ENCODE measurements at regions not wholly inside any gene's neighbourhood (a gene's known extent, or its start where the extent isn't known, plus 50 kb on each side); places are given as distances from the start of the nearest gene placed in this dataset.

DNA sequence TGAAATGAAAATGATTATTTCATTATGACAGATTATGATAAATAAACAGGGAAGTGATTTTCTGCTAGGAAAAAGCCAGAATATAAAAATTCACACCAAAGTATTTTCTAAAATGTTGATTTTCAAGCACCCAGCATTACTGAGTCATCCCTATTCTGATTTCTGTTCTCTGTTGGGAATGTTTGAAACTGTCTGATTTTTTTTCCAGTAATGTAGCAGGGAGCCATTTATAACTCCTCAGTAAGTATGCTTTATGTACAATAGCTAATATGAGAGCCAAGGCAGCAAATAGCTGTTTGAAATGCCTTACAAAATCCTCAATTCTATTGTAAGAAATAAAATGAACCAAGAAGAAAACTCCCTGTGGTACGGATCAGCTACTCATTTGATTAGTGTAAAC, 471.7 kb upstream of the TYRP1 start:
- H3K9me3 ChIP-seq, result no peaks in the 10 kb centered on the region
- H3K4me1 ChIP-seq, result no peaks in the 10 kb centered on the region
- DNase-seq (ENCODE audit: low read depth in 1 of 2, low spot score in 1 of 2), result no peak
- POLR2A ChIA-PET, result interaction anchor here (0.7 kb wide), 1 partner anchor 62 kb away, joined by 4 read pairs; no protein-coding TSS in a partner anchor
- 0% methylated on average over 1 of the region's 1 CpG for WGBS (ENCODE audit: missing lambda C conversion rate)
- no peak for ATAC-seq
- TF ChIP-seq CHD4 (IDR thresholded peaks at IDR 0.05; ENCODE audit: borderline replicate concordance) (no peak), JUNB (IDR thresholded peaks at IDR 0.05) (no peak), FOSB (CRISPR knock-in tag; IDR thresholded peaks at IDR 0.05) (no peak), RCOR1 (IDR thresholded peaks at IDR 0.05; ENCODE audit: low read depth, low read length) (no peak), MAFK (IDR thresholded peaks at IDR 0.05; ENCODE audit: partially characterized antibody) (no peak), NPAS2 (CRISPR knock-in tag; IDR thresholded peaks at IDR 0.05; ENCODE audit: borderline replicate concordance) (no peak), MYC (IDR thresholded peaks at IDR 0.05; ENCODE audit: borderline replicate concordance, low read length) (no peak), EP300 (IDR thresholded peaks at IDR 0.05) (no peak), FOSL2 (IDR thresholded peaks at IDR 0.05) (no peak), FOSL2 (CRISPR knock-in tag; IDR thresholded peaks at IDR 0.05) (no peak), HES2 (IDR thresholded peaks at IDR 0.05) (no peak)
- TF ChIP-seq, protein P1, sequence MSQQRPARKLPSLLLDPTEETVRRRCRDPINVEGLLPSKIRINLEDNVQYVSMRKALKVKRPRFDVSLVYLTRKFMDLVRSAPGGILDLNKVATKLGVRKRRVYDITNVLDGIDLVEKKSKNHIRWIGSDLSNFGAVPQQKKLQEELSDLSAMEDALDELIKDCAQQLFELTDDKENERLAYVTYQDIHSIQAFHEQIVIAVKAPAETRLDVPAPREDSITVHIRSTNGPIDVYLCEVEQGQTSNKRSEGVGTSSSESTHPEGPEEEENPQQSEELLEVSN (IDR thresholded peaks at IDR 0.05; ENCODE audit: borderline replicate concordance, low read depth), result no peak
- TF ChIP-seq, protein P2, sequence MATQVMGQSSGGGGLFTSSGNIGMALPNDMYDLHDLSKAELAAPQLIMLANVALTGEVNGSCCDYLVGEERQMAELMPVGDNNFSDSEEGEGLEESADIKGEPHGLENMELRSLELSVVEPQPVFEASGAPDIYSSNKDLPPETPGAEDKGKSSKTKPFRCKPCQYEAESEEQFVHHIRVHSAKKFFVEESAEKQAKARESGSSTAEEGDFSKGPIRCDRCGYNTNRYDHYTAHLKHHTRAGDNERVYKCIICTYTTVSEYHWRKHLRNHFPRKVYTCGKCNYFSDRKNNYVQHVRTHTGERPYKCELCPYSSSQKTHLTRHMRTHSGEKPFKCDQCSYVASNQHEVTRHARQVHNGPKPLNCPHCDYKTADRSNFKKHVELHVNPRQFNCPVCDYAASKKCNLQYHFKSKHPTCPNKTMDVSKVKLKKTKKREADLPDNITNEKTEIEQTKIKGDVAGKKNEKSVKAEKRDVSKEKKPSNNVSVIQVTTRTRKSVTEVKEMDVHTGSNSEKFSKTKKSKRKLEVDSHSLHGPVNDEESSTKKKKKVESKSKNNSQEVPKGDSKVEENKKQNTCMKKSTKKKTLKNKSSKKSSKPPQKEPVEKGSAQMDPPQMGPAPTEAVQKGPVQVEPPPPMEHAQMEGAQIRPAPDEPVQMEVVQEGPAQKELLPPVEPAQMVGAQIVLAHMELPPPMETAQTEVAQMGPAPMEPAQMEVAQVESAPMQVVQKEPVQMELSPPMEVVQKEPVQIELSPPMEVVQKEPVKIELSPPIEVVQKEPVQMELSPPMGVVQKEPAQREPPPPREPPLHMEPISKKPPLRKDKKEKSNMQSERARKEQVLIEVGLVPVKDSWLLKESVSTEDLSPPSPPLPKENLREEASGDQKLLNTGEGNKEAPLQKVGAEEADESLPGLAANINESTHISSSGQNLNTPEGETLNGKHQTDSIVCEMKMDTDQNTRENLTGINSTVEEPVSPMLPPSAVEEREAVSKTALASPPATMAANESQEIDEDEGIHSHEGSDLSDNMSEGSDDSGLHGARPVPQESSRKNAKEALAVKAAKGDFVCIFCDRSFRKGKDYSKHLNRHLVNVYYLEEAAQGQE (IDR thresholded peaks at IDR 0.05), result no peak
- TF ChIP-seq, protein P3, sequence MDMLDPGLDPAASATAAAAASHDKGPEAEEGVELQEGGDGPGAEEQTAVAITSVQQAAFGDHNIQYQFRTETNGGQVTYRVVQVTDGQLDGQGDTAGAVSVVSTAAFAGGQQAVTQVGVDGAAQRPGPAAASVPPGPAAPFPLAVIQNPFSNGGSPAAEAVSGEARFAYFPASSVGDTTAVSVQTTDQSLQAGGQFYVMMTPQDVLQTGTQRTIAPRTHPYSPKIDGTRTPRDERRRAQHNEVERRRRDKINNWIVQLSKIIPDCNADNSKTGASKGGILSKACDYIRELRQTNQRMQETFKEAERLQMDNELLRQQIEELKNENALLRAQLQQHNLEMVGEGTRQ (IDR thresholded peaks at IDR 0.05), result no peak
- no peak overlapping the region for H3K27ac ChIP-seq
- FAIRE-seq, result no peak
- CTCF ChIA-PET, result no interaction called here
- H3K4me2 ChIP-seq, result no peak overlapping the region
- H3K4me3 ChIP-seq, result no peak overlapping the region

GRCh38 chr9:12224449-12224848, 468.7 kb upstream of the TYRP1 start:
- Histone ChIP-seq H3K4me1 (no peaks in the 10 kb centered on the region), H3K4me2 (no peak overlapping the region), H3K9me3 (no peaks in the 10 kb centered on the region), H3K27ac (no peak overlapping the region), H3K4me3 (no peak overlapping the region)
- DNase-seq (ENCODE audit: low read depth in 1 of 2, low spot score in 1 of 2) (no peak), ATAC-seq (no peak), FAIRE-seq (no peak)
- ChIA-PET POLR2A (no interaction called here), CTCF (no interaction called here)
- WGBS (ENCODE audit: missing lambda C conversion rate), result 43% methylated on average over 4 of the region's 4 CpGs
- TF ChIP-seq, protein P4, sequence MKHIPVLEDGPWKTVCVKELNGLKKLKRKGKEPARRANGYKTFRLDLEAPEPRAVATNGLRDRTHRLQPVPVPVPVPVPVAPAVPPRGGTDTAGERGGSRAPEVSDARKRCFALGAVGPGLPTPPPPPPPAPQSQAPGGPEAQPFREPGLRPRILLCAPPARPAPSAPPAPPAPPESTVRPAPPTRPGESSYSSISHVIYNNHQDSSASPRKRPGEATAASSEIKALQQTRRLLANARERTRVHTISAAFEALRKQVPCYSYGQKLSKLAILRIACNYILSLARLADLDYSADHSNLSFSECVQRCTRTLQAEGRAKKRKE (CRISPR knock-in tag; IDR thresholded peaks at IDR 0.05; ENCODE audit: low read depth), result no peak
- TF ChIP-seq FOSB (CRISPR knock-in tag; IDR thresholded peaks at IDR 0.05) (no peak), RFX5 (IDR thresholded peaks at IDR 0.05) (no peak), CEBPB (IDR thresholded peaks at IDR 0.05) (no peak), MAFK (IDR thresholded peaks at IDR 0.05; ENCODE audit: partially characterized antibody) (no peak), HOXA7 (CRISPR knock-in tag; IDR thresholded peaks at IDR 0.05) (no peak), KDM5A (IDR thresholded peaks at IDR 0.05) (no peak)
- TF ChIP-seq, protein P5, sequence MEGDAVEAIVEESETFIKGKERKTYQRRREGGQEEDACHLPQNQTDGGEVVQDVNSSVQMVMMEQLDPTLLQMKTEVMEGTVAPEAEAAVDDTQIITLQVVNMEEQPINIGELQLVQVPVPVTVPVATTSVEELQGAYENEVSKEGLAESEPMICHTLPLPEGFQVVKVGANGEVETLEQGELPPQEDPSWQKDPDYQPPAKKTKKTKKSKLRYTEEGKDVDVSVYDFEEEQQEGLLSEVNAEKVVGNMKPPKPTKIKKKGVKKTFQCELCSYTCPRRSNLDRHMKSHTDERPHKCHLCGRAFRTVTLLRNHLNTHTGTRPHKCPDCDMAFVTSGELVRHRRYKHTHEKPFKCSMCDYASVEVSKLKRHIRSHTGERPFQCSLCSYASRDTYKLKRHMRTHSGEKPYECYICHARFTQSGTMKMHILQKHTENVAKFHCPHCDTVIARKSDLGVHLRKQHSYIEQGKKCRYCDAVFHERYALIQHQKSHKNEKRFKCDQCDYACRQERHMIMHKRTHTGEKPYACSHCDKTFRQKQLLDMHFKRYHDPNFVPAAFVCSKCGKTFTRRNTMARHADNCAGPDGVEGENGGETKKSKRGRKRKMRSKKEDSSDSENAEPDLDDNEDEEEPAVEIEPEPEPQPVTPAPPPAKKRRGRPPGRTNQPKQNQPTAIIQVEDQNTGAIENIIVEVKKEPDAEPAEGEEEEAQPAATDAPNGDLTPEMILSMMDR (IDR thresholded peaks at IDR 0.05), result no peak

Data from A549 (cell line).